ENCODE measurements at regions not wholly inside any gene's neighbourhood (a gene's known extent, or its start where the extent isn't known, plus 50 kb on each side); places are given as distances from the start of the nearest gene placed in this dataset.
"Not testable (repeated sequence)": the region's sequence is repeated elsewhere in the genome, so short reads cannot be mapped to it uniquely, and the experiment has no call there.

DNA sequence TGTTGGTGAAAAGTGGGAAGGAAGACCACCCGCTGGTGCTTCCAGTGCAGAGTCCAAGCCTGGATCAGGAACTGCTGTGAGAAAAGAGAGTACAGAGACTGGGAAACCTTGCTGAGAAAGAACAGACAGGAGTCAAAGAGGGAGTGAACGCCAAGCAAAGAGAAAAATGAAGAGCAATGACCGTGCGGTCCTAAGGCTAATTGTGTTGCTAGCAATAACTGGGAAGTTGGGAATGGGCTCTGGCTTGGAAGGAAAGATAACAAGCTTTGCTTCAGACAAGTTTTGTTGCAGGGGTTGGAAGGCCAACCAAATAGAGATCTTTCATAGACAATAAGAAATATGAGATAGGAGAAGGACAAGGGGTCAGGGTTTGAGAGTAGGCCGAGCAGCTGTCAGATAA, 55.0 kb upstream of the PAX8 start:
- TF ChIP-seq, protein P1, sequence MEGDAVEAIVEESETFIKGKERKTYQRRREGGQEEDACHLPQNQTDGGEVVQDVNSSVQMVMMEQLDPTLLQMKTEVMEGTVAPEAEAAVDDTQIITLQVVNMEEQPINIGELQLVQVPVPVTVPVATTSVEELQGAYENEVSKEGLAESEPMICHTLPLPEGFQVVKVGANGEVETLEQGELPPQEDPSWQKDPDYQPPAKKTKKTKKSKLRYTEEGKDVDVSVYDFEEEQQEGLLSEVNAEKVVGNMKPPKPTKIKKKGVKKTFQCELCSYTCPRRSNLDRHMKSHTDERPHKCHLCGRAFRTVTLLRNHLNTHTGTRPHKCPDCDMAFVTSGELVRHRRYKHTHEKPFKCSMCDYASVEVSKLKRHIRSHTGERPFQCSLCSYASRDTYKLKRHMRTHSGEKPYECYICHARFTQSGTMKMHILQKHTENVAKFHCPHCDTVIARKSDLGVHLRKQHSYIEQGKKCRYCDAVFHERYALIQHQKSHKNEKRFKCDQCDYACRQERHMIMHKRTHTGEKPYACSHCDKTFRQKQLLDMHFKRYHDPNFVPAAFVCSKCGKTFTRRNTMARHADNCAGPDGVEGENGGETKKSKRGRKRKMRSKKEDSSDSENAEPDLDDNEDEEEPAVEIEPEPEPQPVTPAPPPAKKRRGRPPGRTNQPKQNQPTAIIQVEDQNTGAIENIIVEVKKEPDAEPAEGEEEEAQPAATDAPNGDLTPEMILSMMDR (IDR thresholded peaks at IDR 0.05): not testable (repeated sequence)
- not testable (repeated sequence) for TF ChIP-seq POLR2A (IDR thresholded peaks at IDR 0.05); POLR2AphosphoS5 (IDR thresholded peaks at IDR 0.05; ENCODE audit: insufficient read depth in 1 of 2, low read depth in 1 of 2)

Data from vagina (tissue), 2 donors.